Epithelial cell of proximal tubule (primary cell): ENCODE measurements at regions not wholly inside any gene's neighbourhood (a gene's known extent, or its start where the extent isn't known, plus 50 kb on each side); places are given as distances from the start of the nearest gene placed in this dataset.

Experiments used
- DNase-seq: peaks from one replicate; pipeline ENCODE4 v3.0.0-alpha.2; 2011; ENCODE audit warnings: low read depth
- H3K4me3 ChIP-seq: 2 replicates; pipeline ENCODE4 v1.5.1; 2011; ENCODE audit warnings: low read depth, mild to moderate bottlenecking, low read length
- CTCF ChIP-seq: conservative IDR thresholded peaks from 2 replicates; pipeline ENCODE4 v1.5.1; 2012; ENCODE audit warnings: low read depth, mild to moderate bottlenecking, low read length

- H3K4me3 ChIP-seq = no peak overlapping the region
- TF ChIP-seq CTCF = no peak
- DNase-seq = no peak
Observed at GRCh38 chr6:1188199-1188598, 123.7 kb upstream of the FOXQ1 start.

GRCh38 chr6:1187293-1188131 is 124.4 kb upstream of the FOXQ1 start:
- DNase-seq = no peak
- TF ChIP-seq CTCF = no peak
- no peak overlapping the region for H3K4me3 ChIP-seq

GRCh38 chr6:1184318-1184717 is 127.6 kb upstream of the FOXQ1 start:
- DNase-seq = no peak
- H3K4me3 ChIP-seq = no peak overlapping the region
- no peak for TF ChIP-seq CTCF

- no peak for DNase-seq
- no peak for TF ChIP-seq CTCF
- no peak overlapping the region for H3K4me3 ChIP-seq
Observed at GRCh38 chr6:1182722-1183521, 129.0 kb upstream of the FOXQ1 start.

- no peak for DNase-seq
- no peak for TF ChIP-seq CTCF
- H3K4me3 ChIP-seq = no peak overlapping the region
Observed at GRCh38 chr6:1181939-1182605, 129.8 kb upstream of the FOXQ1 start.

- no peak overlapping the region for H3K4me3 ChIP-seq
- no peak for TF ChIP-seq CTCF
- no peak for DNase-seq
Observed at GRCh38 chr6:1179571-1180459, 132.1 kb upstream of the FOXQ1 start.
